Erythroblast (primary cell): ENCODE measurements at regions not wholly inside any gene's neighbourhood (a gene's known extent, or its start where the extent isn't known, plus 50 kb on each side); places are given as distances from the start of the nearest gene placed in this dataset.

Experiments used
- GATA1 ChIP-seq: IDR thresholded peaks from 2 replicates; pipeline ENCODE4 v1.6.1; 2011; ENCODE audit warnings: low read depth, mild to moderate bottlenecking, control low read depth, low read length, moderate library complexity
- POLR2A ChIP-seq: IDR thresholded peaks from 2 replicates; pipeline ENCODE4 v1.6.1; 2011; ENCODE audit warnings: mild to moderate bottlenecking, low read length

DNA sequence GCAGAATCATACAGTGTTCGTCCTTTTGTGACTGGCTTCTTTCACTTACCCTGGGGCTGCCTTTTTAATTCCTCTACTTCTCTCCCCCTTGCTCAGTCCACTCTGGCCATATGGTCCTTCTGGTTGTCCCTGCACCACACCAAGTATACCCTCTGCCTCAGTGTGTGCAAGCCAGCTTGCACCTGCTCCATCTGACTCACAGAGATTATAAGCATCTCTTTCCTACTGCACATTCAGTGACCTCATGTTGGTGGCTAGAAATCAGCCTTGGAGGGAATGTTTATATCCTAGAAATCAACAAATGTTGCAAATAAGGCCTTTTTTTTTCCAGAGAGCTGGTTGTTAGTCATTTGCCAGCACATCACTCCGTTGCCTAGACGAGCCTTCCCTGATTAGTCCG, 67.5 kb upstream of the C10orf90 start:
- TF ChIP-seq POLR2A (no peak), GATA1 (no peak)
